Sciatic nerve (tissue), 2 donors: ENCODE measurements at regions not wholly inside any gene's neighbourhood (a gene's known extent, or its start where the extent isn't known, plus 50 kb on each side); places are given as distances from the start of the nearest gene placed in this dataset.
A peak's percentile ranks its signal among the peaks of the same experiment; 100 is the strongest.

ENCODE experiments used
- ATAC-seq: fragments of 200-7000 bp; cut with Tn5 transposase; one replicate; pipeline ENCODE4 v1.9.1; 2020; ENCODE audit warnings: mild to moderate bottlenecking, moderate library complexity
- DNase-seq: peaks from one replicate; pipeline ENCODE4 v3.0.0-alpha.2; 2020; ENCODE audit warnings: low spot score
- intact Hi-C: fragments of 100-400 bp; cut with DNase I; formaldehyde crosslinking; loops from one replicate; pipeline ENCODE4 v1.14.2; 2022
- donor health status: DM: no; HTN: no; CAD: no.
- donor health status: DM: no; HTN: no; CAD: no.

DNA sequence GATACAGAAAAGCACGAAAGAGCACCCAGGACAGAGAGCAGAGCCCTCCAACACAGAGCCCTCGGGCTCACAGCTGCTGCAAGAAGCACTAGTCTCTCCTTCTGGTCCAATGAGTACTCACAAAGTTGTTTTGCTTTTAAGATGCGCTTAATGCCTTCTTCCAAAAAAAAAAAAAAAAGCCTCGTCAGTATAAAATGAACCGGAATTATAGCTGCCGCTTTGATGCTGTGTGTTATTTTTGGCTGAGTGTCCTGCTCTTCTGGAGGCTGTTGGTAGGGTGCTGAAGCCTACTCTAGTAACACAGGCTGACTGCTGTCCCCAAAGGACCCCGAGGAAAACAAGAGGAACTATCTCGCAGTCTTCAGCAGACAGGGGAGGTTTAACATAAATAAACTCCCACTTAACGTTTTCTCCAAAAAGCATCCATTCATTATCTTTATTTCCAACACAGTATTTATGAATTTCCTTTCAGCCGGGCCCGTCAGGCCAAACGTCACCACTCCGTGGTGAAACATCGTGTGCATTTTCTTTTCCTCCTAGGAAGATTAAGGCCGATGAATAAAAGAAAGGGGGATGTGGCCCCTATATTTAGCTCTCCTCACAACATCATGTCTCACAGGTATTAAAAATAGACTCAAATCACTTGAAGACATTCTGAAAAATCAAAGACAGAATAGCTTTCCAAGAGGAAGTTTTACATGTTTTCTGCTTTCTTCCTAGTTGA, 213.7 kb upstream of the PPARGC1A start:
- ATAC-seq = peak; percentile 55
- intact Hi-C loops = no loop called here
- DNase-seq = no peak

GRCh38 chr4:24102621-24103020, 212.8 kb upstream of the PPARGC1A start:
- ATAC-seq = no peak
- intact Hi-C loops = no loop called here
- DNase-seq = no peak

GRCh38 chr4:24096603-24097002, 206.8 kb upstream of the PPARGC1A start:
- ATAC-seq = no peak
- no peak for DNase-seq
- intact Hi-C loops = no loop called here

DNA sequence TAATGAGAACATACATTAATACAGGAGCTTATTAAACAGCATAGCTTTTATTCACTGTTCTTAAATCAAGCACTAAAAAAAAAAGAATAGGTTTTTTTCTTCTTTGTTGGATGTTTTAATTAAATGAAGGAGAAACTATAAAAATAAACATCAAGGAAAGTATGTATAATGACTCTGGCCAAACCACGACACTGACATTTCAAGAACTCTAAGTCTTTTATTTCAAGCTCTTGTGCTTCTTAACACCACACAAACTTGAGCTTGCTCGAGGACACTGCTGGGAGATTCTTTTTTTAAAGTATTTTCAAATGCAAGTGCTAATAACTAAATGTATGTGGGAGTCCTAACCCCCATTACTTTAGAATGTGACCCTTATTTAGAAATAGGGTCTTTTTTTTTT, 204.9 kb upstream of the PPARGC1A start:
- intact Hi-C loops = no loop called here

DNA sequence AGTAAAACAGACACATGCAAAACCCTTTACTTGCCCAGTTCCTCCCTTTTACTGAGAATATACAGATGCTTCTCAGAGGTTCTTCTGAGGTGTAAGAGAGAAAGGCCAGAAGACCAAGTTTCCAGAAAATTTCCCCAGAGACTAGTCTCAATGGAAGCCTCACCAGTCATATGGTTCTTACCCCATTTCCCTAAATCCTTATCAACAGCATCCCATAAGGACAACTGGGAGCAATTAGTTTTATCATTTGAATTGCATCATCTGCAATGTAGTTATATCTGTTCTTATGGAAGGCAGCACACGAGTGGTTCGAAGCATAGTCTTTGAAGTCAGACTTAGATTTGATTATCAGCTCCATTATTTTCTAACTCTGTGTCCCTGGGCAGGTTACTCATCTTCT, 203.6 kb upstream of the PPARGC1A start:
- DNase-seq (no peak), ATAC-seq (no peak)
- intact Hi-C loops = no loop called here

More for the DNA sequence above, 204.9 kb upstream of the PPARGC1A start:
- DNase-seq = no peak
- no peak for ATAC-seq

- ATAC-seq = no peak
- intact Hi-C loops = no loop called here
Measured at GRCh38 chr4:24091639-24092233, 201.9 kb upstream of the PPARGC1A start.

GRCh38 chr4:24089851-24090534, 200.1 kb upstream of the PPARGC1A start:
- DNase-seq (no peak), ATAC-seq (no peak)
- intact Hi-C loops = no loop called here

More at GRCh38 chr4:24091639-24092233, 201.9 kb upstream of the PPARGC1A start:
- DNase-seq = no peak

DNA sequence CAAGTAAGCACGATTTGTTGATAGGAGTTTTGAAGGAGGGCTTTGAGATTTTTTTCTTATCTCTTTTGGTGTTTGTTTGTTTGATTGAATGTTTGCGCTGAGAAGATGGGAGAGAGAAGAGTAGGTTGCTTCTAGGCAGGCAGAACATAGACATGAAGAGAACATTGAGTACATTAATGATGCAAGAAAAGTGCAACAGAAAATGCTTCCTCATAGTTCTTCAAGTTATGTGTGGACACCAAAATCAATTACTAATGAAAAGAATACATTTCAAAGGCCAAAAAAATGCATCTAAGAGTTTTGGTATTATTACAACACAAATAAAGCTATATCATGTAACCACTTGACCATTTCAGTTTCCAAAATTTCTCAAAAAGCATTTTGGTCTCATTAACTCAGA, 191.0 kb upstream of the PPARGC1A start:
- DNase-seq (no peak), ATAC-seq (no peak)
- intact Hi-C loops = no loop called here

DNA sequence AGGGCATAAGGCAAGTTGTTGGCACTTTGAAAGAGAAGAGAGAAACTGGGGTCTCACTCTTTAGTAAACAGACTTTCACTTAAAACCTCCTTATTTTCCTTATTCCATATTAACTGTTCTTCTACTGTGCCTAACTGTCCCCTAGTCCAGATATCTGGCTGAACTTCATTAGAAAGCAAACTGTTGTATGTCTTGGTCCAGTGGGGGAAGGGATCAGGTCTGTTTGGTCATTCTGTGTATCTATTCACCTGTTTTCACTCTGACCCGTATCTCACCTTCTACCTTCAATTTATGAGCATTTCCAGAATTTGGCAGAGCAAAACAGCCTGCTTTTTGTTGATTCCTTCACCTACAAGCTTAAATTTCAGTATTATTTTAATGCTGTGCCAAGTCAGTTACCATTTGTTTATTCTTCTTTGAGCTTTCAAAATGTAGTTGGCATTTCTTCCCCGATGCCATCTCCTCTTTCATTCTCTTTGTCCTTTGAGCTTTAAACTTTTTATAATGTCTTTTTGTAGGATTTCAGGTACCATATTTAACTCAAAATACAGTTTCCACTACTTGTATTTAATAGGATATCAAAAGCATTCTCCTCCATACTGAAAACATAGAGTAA, 188.6 kb upstream of the PPARGC1A start:
- intact Hi-C loops = no loop called here
- DNase-seq = no peak
- no peak for ATAC-seq

DNA sequence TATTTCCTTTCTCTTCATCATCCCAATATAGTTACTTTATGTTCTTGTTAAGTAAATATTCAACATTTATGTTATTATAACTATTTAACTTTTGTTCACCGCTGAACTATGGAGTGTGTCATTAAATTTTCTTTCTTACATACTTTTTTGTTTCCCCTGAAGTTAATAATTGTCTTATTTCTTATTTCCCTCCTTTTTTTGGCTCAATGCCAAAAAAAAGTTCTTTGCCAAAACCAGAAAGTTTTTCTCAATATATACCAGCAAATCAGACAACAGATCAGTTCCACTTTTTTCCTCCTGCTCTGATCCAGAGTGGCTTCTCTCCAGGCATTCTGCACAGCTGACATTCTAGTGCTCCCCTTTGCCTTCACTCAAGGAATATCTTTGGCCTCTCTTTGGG, 187.0 kb upstream of the PPARGC1A start:
- no peak for DNase-seq
- no peak for ATAC-seq
- intact Hi-C loops = no loop called here

- intact Hi-C loops = no loop called here
- DNase-seq = no peak
- no peak for ATAC-seq
Measured at GRCh38 chr4:24073948-24074347, 184.1 kb upstream of the PPARGC1A start.

- ATAC-seq (no peak), DNase-seq (no peak)
- intact Hi-C loops = no loop called here
Measured at GRCh38 chr4:24071612-24072372, 181.9 kb upstream of the PPARGC1A start.

DNA sequence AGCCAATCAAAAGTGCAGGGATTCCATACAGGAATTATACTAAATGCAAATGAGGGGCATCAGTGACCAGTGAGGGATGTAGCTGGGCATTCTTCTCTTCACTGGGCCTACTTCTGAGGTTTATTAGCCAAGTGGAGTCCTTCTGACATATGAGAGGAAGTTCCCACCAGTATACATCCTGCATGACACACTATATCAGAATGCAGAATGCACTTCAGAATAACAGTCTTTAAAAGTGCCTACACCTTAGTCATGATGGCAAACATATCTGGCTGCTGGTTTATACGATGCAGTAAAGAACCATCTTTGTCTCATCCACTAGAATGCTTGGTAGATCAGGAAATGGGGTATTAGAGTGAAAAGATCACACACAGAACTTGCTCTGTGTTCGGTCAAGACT, 180.3 kb upstream of the PPARGC1A start:
- ATAC-seq (no peak), DNase-seq (no peak)
- intact Hi-C loops = no loop called here

DNA sequence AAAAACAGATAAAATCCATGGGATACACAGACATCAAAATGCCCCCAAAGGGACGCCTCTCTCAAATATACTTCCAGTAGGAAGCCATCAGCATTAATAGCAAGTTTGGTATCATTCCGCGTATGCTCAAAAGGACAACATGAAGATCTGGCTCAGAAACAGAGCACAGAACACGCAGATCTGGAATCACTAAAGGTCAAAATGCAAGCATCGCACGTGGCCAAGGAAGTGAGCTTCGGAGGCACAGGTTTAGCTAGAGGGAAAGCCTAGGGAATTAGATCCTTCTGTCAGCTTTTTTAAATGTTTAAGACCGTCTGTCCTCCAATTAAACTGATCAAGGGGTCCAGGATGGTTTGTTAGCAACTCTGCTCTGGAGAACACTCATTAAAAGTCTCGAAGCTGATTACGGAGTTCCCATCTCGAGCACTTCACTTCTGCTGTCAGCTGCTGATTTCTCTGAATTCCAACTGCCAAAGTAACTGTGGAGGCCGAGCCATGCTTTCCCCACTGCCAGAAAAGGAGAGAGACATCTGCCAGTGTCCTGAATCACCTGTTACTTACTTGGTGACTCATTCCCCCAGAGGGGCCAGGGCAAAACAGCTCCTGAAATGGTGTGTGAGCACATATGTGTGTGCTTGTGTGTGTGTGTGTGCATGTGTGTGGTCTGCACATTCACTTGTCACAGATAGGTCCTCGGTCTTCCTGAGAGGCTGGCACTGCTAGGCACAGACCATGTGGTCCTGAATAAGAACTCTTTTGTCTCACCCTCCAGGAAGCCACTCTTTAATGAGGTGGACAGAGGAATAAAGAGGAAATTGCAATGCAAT, 177.7 kb upstream of the PPARGC1A start:
- no peak for DNase-seq
- intact Hi-C loops = no loop called here
- no peak for ATAC-seq

GRCh38 chr4:24065974-24066373, 176.1 kb upstream of the PPARGC1A start:
- intact Hi-C loops = no loop called here
- DNase-seq (no peak), ATAC-seq (no peak)

DNA sequence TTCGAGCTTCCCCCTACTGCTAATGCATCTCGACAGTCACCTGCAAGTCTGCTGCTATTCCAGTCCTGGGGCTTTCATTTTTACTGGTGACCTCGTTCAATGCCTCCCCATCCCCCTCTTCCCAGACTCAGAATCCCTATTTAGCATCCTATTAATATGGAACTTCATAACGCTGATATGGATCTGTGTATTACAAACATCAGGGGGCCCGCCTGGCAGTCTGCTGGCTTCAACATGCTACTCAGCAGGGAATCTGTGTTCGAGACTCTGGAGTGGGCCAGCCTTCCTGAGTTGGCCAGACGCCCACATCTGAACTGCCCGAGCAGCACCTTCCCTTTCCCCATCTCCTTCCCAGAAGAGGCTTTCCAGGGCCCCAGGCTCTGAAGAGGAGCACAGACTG, 173.9 kb upstream of the PPARGC1A start:
- DNase-seq (no peak), ATAC-seq (no peak)
- intact Hi-C loops = no loop called here

DNA sequence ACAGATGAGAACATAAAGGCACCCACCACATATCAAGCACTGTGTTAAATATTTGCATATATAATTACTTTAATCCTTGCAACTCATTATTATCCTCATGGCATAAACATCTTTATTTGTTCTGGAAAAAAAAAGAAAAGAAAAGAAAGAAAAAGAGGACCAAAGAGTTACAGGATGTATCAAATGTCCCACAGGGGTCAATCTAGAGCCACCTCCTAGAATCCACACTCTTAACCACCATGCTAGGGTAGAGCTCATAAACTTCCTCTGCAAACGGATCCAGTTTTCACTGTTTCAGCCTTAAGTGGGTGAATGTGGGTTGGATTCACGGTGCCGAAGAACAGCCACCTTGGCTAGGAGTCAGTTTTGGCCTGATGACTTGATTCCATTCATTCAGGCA, 171.1 kb upstream of the PPARGC1A start:
- intact Hi-C loops = no loop called here
- ATAC-seq = no peak
- no peak for DNase-seq

DNA sequence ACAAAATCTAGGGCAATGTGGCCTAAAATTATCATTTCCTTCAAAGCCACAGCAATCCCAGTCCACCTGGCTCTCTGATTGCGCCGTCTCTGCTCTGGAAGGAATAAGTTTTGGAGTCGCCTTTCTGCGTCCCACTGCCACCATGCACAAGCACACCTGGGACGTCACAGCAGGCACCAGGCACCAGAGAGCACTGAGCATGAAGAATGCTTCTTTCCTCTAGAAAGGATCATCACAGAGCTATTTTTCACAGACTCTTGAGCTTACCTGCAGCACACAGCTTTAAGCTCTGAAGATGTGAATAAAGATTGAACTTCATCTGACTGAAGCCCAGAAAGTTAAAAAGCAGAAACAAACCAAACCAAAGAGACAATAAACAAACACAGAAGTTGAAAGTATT, 170.0 kb upstream of the PPARGC1A start:
- intact Hi-C loops = no loop called here
- ATAC-seq (no peak), DNase-seq (no peak)
